ENCODE measurements at regions not wholly inside any gene's neighbourhood (a gene's known extent, or its start where the extent isn't known, plus 50 kb on each side); places are given as distances from the start of the nearest gene placed in this dataset.

DNA sequence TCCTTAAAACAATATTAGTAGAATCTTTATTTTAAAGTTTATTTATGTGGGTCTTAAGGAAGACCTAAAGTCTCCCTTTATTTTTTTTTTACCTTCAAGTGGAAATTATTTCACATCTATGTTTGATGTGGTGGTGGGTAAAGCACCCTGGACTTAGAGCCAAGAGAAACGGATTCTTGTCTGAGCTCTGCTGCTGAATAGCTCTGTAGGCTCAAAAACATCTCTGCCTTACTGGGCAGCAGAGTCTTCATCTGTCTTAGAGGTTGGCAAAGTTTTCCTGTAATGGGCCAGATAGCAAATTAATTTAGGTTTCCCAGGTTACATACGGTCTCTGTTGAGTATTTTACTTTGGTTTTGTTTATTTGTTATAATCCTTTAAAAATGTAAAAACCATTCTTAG lies 136.5 kb downstream of the CEP135 start:
- no peak for DNase-seq (ENCODE audit: low read depth)
- H3K4me3 ChIP-seq (ENCODE audit: low read length) = no peak overlapping the region
- TF ChIP-seq, protein P1, sequence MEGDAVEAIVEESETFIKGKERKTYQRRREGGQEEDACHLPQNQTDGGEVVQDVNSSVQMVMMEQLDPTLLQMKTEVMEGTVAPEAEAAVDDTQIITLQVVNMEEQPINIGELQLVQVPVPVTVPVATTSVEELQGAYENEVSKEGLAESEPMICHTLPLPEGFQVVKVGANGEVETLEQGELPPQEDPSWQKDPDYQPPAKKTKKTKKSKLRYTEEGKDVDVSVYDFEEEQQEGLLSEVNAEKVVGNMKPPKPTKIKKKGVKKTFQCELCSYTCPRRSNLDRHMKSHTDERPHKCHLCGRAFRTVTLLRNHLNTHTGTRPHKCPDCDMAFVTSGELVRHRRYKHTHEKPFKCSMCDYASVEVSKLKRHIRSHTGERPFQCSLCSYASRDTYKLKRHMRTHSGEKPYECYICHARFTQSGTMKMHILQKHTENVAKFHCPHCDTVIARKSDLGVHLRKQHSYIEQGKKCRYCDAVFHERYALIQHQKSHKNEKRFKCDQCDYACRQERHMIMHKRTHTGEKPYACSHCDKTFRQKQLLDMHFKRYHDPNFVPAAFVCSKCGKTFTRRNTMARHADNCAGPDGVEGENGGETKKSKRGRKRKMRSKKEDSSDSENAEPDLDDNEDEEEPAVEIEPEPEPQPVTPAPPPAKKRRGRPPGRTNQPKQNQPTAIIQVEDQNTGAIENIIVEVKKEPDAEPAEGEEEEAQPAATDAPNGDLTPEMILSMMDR (IDR thresholded peaks at IDR 0.05; ENCODE audit: insufficient read depth, low read depth, low read length, missing control alignments) = no peak

DNA sequence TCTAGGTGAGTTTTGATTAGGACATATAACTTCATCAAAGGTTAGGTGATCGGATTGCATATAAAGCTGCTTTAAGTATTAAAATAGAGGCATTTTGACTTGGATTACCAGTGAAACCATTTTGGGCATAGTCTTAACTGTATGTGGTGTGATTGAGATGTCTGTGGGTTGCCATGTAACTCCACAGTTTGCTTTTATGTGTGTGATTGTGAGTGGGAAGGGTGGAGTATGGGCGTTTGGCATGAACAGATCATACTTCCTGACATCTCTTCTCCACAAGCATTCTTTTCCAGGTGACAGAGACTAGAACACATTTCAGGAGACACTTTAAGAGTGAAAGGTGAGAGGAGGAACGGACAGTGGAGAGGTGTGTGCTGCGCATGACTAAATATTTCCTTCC lies 136.1 kb downstream of the CEP135 start:
- TF ChIP-seq, protein P1 (IDR thresholded peaks at IDR 0.05; ENCODE audit: insufficient read depth, low read depth, low read length, missing control alignments) = no peak
- no peak overlapping the region for H3K4me3 ChIP-seq (ENCODE audit: low read length)
- no peak for DNase-seq (ENCODE audit: low read depth)

All from epithelial cell of esophagus (primary cell).